Esophagus muscularis mucosa (tissue), 4 donors: ENCODE measurements at regions not wholly inside any gene's neighbourhood (a gene's known extent, or its start where the extent isn't known, plus 50 kb on each side); places are given as distances from the start of the nearest gene placed in this dataset.

ENCODE experiments used
- EP300 ChIP-seq: sonication (generic); formaldehyde crosslinking; IDR thresholded peaks from one replicate; pipeline ENCODE4 v1.6.1; 2017; ENCODE audit warnings: antibody characterized with exemption
- POLR2A ChIP-seq: fragments of 450-650 bp; IDR thresholded peaks from one replicate; pipeline ENCODE4 v1.6.1; 2017; ENCODE audit warnings: antibody characterized with exemption, moderate library complexity, mild to moderate bottlenecking, low read depth
- TF ChIP-seq, protein P1 (sequence below), 3 experiments: fragments of 200-600 bp in 2 of 3; fragments of 450-650 bp in 1 of 3; sonication (generic) in 2 of 3; IDR thresholded peaks; one replicate each; pipeline ENCODE4 v1.5.1; 2017 to 2019; ENCODE audit warnings: antibody characterized with exemption in 3 of 3, mild to moderate bottlenecking in 2 of 3, moderate library complexity in 1 of 3

DNA sequence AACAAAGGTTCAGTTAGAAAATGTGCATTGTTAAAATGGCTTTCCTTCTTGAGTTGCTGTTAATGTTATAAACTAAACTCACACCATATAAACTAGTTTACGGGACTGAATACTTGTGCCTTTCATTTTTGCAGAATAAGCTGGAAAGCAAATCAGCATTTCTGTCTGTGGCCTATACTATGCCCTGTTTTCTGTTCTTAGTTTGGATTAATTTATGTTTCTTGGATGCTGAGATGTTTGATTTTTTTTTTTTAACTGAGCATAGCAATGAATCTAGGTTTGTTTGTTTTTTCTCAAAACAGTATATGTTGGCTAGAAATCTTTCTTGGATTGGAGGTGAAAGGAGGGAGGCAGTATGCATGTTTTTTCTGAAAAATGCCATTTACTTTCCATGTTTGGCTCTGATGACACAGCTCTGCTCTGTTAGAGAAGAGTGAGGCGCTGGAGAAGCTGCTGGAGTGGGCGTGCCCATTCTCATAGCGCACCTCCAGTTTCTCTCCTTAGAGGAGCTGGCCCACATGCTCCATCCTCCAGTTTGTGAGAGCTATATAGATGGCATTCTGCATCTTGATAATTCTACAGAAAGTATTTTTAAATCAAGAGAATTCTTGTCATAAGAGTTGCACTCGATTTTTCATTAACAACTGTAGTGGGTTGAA lies 423.6 kb upstream of the TPM1 start:
- TF ChIP-seq POLR2A (no peak), EP300 (no peak)
- TF ChIP-seq, protein P1, sequence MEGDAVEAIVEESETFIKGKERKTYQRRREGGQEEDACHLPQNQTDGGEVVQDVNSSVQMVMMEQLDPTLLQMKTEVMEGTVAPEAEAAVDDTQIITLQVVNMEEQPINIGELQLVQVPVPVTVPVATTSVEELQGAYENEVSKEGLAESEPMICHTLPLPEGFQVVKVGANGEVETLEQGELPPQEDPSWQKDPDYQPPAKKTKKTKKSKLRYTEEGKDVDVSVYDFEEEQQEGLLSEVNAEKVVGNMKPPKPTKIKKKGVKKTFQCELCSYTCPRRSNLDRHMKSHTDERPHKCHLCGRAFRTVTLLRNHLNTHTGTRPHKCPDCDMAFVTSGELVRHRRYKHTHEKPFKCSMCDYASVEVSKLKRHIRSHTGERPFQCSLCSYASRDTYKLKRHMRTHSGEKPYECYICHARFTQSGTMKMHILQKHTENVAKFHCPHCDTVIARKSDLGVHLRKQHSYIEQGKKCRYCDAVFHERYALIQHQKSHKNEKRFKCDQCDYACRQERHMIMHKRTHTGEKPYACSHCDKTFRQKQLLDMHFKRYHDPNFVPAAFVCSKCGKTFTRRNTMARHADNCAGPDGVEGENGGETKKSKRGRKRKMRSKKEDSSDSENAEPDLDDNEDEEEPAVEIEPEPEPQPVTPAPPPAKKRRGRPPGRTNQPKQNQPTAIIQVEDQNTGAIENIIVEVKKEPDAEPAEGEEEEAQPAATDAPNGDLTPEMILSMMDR (IDR thresholded peaks at IDR 0.05) = no peak
